ENCODE measurements at regions not wholly inside any gene's neighbourhood (a gene's known extent, or its start where the extent isn't known, plus 50 kb on each side); places are given as distances from the start of the nearest gene placed in this dataset.

GRCh38 chr1:196152086-196152485 lies 456.2 kb downstream of the KCNT2 start:
- in situ Hi-C loops (cut with MboI) = loop anchor here (10.0 kb wide), 1 partner anchor 163 kb away; no protein-coding TSS in a partner anchor
- Histone ChIP-seq H3K4me2 (ENCODE audit: control insufficient read depth, insufficient read depth) (no peak overlapping the region), H3K27me3 (replicated peaks in 1 of 2; ENCODE audit: control insufficient read depth in 2 of 2, insufficient read depth in 2 of 2, low read length in 1 of 2) (no peaks in the 10 kb centered on the region), H3K9ac (ENCODE audit: control insufficient read depth, insufficient read depth, low read length) (no peak overlapping the region), H3K4me1 (ENCODE audit: control insufficient read depth, insufficient read depth, low read length) (no peaks in the 10 kb centered on the region), H2AFZ (ENCODE audit: control insufficient read depth, low read depth, low read length) (no peak overlapping the region), H3K79me2 (ENCODE audit: control insufficient read depth, insufficient read depth, low read length) (no peaks in the 10 kb centered on the region), H3K27ac (ENCODE audit: control insufficient read depth, insufficient read depth) (no peak overlapping the region), H4K20me1 (ENCODE audit: control insufficient read depth, insufficient read depth) (no peaks in the 10 kb centered on the region), H3K36me3 (ENCODE audit: control insufficient read depth in 2 of 2, insufficient read depth in 2 of 2, low read length in 1 of 2) (no peaks in the 10 kb centered on the region), H3K4me3 (no peak overlapping the region), H3K9me3 (replicated peaks; ENCODE audit: control insufficient read depth, insufficient read depth, low read length) (no peaks in the 10 kb centered on the region)
- DNase-seq (ENCODE audit: low read depth, low spot score) = no peak
- no TSS peak for BruUV-seq (replicated peaks)
- no peak for FAIRE-seq
- WGBS (ENCODE audit: insufficient coverage, insufficient replicate concordance, low lambda C conversion rate, missing lambda C conversion rate) = 53% methylated on average over 3 of the region's 3 CpGs
- SMC1A ChIA-PET (ENCODE audit: uncharacterized antibody, unreplicated experiment) = no interaction called here
- intact Hi-C loops (cut with micrococcal nuclease; ENCODE audit: unreplicated experiment) = no loop called here
- TF ChIP-seq, protein P1, sequence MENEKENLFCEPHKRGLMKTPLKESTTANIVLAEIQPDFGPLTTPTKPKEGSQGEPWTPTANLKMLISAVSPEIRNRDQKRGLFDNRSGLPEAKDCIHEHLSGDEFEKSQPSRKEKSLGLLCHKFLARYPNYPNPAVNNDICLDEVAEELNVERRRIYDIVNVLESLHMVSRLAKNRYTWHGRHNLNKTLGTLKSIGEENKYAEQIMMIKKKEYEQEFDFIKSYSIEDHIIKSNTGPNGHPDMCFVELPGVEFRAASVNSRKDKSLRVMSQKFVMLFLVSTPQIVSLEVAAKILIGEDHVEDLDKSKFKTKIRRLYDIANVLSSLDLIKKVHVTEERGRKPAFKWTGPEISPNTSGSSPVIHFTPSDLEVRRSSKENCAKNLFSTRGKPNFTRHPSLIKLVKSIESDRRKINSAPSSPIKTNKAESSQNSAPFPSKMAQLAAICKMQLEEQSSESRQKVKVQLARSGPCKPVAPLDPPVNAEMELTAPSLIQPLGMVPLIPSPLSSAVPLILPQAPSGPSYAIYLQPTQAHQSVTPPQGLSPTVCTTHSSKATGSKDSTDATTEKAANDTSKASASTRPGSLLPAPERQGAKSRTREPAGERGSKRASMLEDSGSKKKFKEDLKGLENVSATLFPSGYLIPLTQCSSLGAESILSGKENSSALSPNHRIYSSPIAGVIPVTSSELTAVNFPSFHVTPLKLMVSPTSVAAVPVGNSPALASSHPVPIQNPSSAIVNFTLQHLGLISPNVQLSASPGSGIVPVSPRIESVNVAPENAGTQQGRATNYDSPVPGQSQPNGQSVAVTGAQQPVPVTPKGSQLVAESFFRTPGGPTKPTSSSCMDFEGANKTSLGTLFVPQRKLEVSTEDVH (IDR thresholded peaks at IDR 0.05; ENCODE audit: low read depth, partially characterized antibody) = no peak
- TF ChIP-seq NR2F1 (conservative IDR thresholded peaks at IDR 0.05) (peak; percentile 55), MXI1 (IDR thresholded peaks at IDR 0.05; ENCODE audit: low read depth, low read length) (no peak), EZH2 (IDR thresholded peaks at IDR 0.05; ENCODE audit: borderline replicate concordance, control insufficient read depth, low read depth, low read length) (no peak), BCL11A (IDR thresholded peaks at IDR 0.05; ENCODE audit: low read depth, low read length) (no peak), NR2C1 (IDR thresholded peaks at IDR 0.05) (peak; percentile 67)
- ATAC-seq = peak; percentile 69
- CTCF ChIA-PET = no interaction called here
- RAD21 ChIA-PET (ENCODE audit: unreplicated experiment) = no interaction called here
- POLR2A ChIA-PET = no interaction called here
